Neutrophil (primary cell): ENCODE measurements at regions not wholly inside any gene's neighbourhood (a gene's known extent, or its start where the extent isn't known, plus 50 kb on each side); places are given as distances from the start of the nearest gene placed in this dataset.

Experiments used
- H3K27ac ChIP-seq: fragments of 200-600 bp; sonication (generic); 2 replicates; pipeline ENCODE4 v1.5.1; 2016; ENCODE audit warnings: mild to moderate bottlenecking, moderate library complexity
- H3K27me3 ChIP-seq: fragments of 200-600 bp; sonication (generic); 2 replicates; pipeline ENCODE4 v1.6.0; 2016; ENCODE audit warnings: mild to moderate bottlenecking
- H3K36me3 ChIP-seq: fragments of 200-600 bp; sonication (generic); 2 replicates; pipeline ENCODE4 v1.5.1; 2017
- H3K4me1 ChIP-seq, 2 experiments: fragments of 200-600 bp in 1 of 2; sonication (generic) in 1 of 2; 1 replicate in 1 of 2; 2 replicates in 1 of 2; pipeline versions ENCODE4 v1.5.1 to v1.6.1; 2013 to 2016; ENCODE audit warnings: low read depth in 1 of 2, low read length in 1 of 2, mild to moderate bottlenecking in 1 of 2, moderate library complexity in 1 of 2; ENCODE audit not compliant: control insufficient read depth in 1 of 2, insufficient read depth in 1 of 2
- H3K4me3 ChIP-seq, 2 experiments: fragments of 200-600 bp in 1 of 2; sonication (generic) in 1 of 2; 1 replicate in 1 of 2; 2 replicates in 1 of 2; pipeline ENCODE4 v1.5.1; 2013 to 2016; ENCODE audit warnings: low read depth in 1 of 2, low read length in 1 of 2, mild to moderate bottlenecking in 1 of 2, moderate library complexity in 1 of 2
- H3K9me3 ChIP-seq: fragments of 200-600 bp; sonication (generic); 2 replicates; pipeline ENCODE4 v1.5.1; 2016
- TF ChIP-seq, protein P1 (sequence below): fragments of 200-600 bp; sonication (generic); IDR thresholded peaks from 2 replicates; pipeline ENCODE4 v1.5.1; 2016; ENCODE audit warnings: antibody characterized with exemption

DNA sequence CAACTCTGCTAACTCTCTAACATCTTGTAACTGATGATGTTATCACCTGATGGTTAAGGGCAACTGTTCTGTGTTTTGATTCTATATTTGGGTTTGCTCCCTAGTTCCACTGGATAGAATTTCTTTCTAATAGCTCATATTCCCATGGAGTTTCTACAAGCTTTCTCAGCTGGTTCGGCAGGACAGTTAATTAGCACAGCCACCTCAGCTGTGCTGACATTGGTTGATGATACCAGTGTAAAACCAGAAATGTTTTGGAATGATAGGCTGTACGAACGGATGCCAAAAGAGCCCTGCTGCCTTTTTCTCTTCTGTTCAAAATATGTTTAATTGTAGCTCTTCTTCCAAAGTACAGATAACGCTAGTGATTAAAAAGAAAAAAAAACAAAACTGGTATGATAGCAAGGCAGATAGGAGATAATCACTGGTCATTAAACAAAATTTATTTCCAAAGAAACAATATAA, 440.5 kb upstream of the ZNF608 start:
- H3K27ac ChIP-seq, result no peak overlapping the region
- H3K4me3 ChIP-seq, result no peak overlapping the region
- H3K27me3 ChIP-seq, result no peaks in the 10 kb centered on the region
- H3K4me1 ChIP-seq, result no peaks in the 10 kb centered on the region
- TF ChIP-seq, protein P1, sequence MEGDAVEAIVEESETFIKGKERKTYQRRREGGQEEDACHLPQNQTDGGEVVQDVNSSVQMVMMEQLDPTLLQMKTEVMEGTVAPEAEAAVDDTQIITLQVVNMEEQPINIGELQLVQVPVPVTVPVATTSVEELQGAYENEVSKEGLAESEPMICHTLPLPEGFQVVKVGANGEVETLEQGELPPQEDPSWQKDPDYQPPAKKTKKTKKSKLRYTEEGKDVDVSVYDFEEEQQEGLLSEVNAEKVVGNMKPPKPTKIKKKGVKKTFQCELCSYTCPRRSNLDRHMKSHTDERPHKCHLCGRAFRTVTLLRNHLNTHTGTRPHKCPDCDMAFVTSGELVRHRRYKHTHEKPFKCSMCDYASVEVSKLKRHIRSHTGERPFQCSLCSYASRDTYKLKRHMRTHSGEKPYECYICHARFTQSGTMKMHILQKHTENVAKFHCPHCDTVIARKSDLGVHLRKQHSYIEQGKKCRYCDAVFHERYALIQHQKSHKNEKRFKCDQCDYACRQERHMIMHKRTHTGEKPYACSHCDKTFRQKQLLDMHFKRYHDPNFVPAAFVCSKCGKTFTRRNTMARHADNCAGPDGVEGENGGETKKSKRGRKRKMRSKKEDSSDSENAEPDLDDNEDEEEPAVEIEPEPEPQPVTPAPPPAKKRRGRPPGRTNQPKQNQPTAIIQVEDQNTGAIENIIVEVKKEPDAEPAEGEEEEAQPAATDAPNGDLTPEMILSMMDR, result no peak
- no peaks in the 10 kb centered on the region for H3K36me3 ChIP-seq
- H3K9me3 ChIP-seq, result no peaks in the 10 kb centered on the region

DNA sequence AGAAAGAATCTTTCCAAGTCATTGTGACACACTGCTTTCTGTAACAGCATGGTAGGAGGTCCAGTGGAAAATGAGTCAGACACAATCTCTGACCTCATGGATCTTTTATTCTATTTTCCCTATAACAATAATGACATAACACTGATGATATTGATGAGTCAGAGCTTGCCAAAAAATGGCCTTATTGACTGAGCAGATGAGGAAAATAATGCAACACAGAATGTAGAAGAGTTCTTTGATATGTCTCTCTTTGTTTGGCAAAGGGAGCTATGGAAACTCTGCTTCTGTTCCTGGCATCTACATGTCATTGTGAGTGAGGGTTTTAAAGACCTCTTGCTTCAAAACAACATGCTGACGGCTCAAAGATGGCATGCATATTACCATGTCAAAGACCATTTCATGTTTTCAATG, 443.1 kb upstream of the ZNF608 start:
- Histone ChIP-seq H3K27me3 (no peaks in the 10 kb centered on the region), H3K27ac (no peak overlapping the region), H3K4me3 (no peak overlapping the region), H3K9me3 (no peaks in the 10 kb centered on the region), H3K4me1 (no peaks in the 10 kb centered on the region), H3K36me3 (no peaks in the 10 kb centered on the region)
- TF ChIP-seq, protein P1, result no peak

DNA sequence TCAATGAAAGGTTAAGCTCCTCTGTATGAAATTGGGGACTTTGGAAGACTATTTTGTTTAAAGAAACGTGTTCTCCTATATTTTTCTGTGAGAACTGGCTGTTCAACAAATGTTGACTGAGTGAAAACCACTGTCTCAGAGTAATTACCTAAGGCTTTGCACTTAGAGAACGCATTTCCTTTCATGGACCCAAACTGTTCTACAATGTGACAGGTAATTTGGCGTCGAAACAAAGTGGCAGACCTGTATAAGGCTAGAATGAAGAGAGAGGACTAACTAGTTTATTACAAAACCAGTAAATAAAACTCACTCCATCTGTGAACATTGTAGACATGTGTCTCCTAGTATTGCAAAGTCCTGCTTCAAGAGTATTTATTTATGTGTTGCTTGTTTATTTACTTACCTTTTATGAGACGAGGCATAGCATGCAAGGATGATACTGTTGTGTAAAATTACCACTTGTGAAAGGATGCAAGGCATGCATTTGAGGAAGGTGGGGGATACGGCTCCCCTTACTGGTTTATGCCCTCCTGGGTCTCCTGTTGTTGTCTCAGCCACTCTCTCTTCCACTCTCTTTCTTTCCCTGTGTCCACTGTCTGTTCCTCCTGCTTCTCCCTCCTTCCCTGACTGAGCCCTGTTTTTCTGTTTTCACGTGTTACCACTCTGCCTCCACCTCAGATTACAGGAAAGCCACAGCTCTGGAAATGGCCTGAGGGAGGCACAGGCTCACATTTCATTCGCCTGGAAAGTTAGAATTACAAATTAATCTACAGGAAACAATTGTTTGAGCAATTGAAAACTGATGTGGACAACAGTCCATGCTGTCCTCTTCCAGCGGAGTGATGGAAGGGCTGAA, 444.0 kb upstream of the ZNF608 start:
- Histone ChIP-seq H3K9me3 (no peaks in the 10 kb centered on the region), H3K36me3 (no peaks in the 10 kb centered on the region), H3K27me3 (no peaks in the 10 kb centered on the region), H3K4me1 (no peaks in the 10 kb centered on the region), H3K27ac (no peak overlapping the region), H3K4me3 (no peak overlapping the region)
- TF ChIP-seq, protein P1, result no peak

DNA sequence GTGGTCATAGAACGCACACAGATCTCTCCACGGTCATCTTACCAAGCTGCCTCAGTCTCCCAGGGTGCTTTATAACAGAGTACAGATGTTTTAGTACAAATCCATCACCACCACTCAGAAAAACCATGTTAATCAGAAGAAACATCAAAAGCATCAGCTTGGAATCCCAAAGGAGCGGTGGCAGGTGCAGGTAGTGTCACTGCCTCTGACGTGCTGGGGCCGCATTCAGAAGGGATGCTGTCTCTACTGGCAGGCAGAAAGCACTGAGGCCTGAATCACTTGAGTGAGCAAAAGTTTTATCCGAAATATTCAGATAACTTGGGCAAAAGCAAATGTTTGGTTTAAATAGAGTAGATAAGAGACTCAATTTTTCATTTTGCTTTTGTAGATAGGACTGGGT, 448.4 kb upstream of the ZNF608 start:
- Histone ChIP-seq H3K4me1 (no peaks in the 10 kb centered on the region), H3K9me3 (no peaks in the 10 kb centered on the region), H3K27me3 (no peaks in the 10 kb centered on the region), H3K36me3 (no peaks in the 10 kb centered on the region), H3K4me3 (no peak overlapping the region), H3K27ac (no peak overlapping the region)
- TF ChIP-seq, protein P1, result no peak

DNA sequence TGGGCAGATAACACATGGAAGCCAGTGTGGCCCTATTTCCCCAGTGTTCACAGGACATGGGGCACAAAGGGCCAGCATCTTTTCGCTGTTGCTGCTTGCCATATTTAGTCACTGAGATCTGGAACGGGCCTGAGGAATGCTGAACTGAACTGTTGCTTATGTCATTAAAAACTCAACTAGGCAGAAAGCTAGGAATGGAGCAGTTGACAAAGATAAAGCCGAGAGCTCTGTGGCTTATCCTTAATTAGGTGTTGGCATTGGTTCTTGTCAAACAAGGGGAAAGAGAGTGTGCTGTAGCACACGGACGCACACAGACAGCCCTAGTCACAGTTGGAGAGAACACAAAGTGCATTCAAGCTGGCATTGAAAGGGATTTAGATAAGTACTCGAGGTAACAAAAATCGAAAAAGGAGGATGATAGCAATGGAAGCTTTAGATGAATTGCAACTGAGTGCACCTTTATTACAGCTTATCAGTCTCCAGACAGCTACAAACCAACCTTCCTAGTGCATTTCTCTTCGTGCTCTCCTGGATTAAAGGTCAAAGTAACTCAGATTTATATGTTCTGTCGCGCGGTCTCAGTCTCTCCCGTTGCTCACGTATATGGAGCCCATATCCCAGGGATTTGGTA, 450.2 kb upstream of the ZNF608 start:
- TF ChIP-seq, protein P1, result no peak
- no peaks in the 10 kb centered on the region for H3K4me1 ChIP-seq
- no peak overlapping the region for H3K27ac ChIP-seq
- H3K36me3 ChIP-seq, result no peaks in the 10 kb centered on the region
- no peak overlapping the region for H3K4me3 ChIP-seq
- H3K27me3 ChIP-seq, result peaks cover 7% of the 10 kb centered on the region
- H3K9me3 ChIP-seq, result no peaks in the 10 kb centered on the region
